ENCODE measurements at regions not wholly inside any gene's neighbourhood (a gene's known extent, or its start where the extent isn't known, plus 50 kb on each side); places are given as distances from the start of the nearest gene placed in this dataset.

GRCh38 chr16:85507342-85507741 lies 105.8 kb upstream of the GSE1 start (continued):
- TF ChIP-seq HNF1A (IDR thresholded peaks at IDR 0.05; ENCODE audit: low read depth), result no peak
- TF ChIP-seq HNF1A (CRISPR knock-in tag; IDR thresholded peaks at IDR 0.05; ENCODE audit: borderline replicate concordance), result no peak
- no peak for TF ChIP-seq FOXP1 (IDR thresholded peaks at IDR 0.05)
- TF ChIP-seq FOXP1 (CRISPR knock-in tag; IDR thresholded peaks at IDR 0.05), result no peak
- no peak for TF ChIP-seq AHDC1 (CRISPR knock-in tag; IDR thresholded peaks at IDR 0.05; ENCODE audit: borderline replicate concordance)
- no peak for TF ChIP-seq ZNF251 (CRISPR knock-in tag; IDR thresholded peaks at IDR 0.05)
- no peak for TF ChIP-seq GMEB2 (CRISPR knock-in tag; IDR thresholded peaks at IDR 0.05; ENCODE audit: low read depth)
- no peak for TF ChIP-seq ZNF430 (CRISPR knock-in tag; IDR thresholded peaks at IDR 0.05)
- TF ChIP-seq ELF3 (CRISPR knock-in tag; IDR thresholded peaks at IDR 0.05), result no peak
- no peak for TF ChIP-seq ZNF343 (CRISPR knock-in tag; IDR thresholded peaks at IDR 0.05)
- no peak for TF ChIP-seq ADNP (CRISPR knock-in tag; IDR thresholded peaks at IDR 0.05)
- no peak for TF ChIP-seq MATR3 (CRISPR knock-in tag; IDR thresholded peaks at IDR 0.05)
- TF ChIP-seq PAXIP1 (CRISPR knock-in tag; conservative IDR thresholded peaks at IDR 0.05), result no peak
